ENCODE measurements at regions not wholly inside any gene's neighbourhood (a gene's known extent, or its start where the extent isn't known, plus 50 kb on each side); places are given as distances from the start of the nearest gene placed in this dataset.
A peak's percentile ranks its signal among the peaks of the same experiment; 100 is the strongest.

GRCh38 chr1:29657816-29658215 is 421.5 kb downstream of the PTPRU start:
- Histone ChIP-seq H3K4me3 (ENCODE audit: low read depth, low read length) (no peak overlapping the region), H3K36me3 (no peaks in the 10 kb centered on the region), H3K27me3 (ENCODE audit: insufficient read depth, low read depth, severe bottlenecking) (no peaks in the 10 kb centered on the region), H3K9me3 (ENCODE audit: severe bottlenecking) (peaks cover 14% of the 10 kb centered on the region), H3K27ac (no peak overlapping the region)
- no peak for DNase-seq
- no peak for TF ChIP-seq CTCF (IDR thresholded peaks at IDR 0.05; ENCODE audit: low read depth, low read length)

GRCh38 chr1:29655945-29656850 is 419.9 kb downstream of the PTPRU start:
- H3K27me3 ChIP-seq (ENCODE audit: insufficient read depth, low read depth, severe bottlenecking) = no peaks in the 10 kb centered on the region
- DNase-seq = peak; percentile 51
- no peaks in the 10 kb centered on the region for H3K36me3 ChIP-seq
- peaks cover 2% of the 10 kb centered on the region for H3K9me3 ChIP-seq (ENCODE audit: severe bottlenecking)
- H3K4me3 ChIP-seq (ENCODE audit: low read depth, low read length) = no peak overlapping the region
- TF ChIP-seq CTCF (IDR thresholded peaks at IDR 0.05; ENCODE audit: low read depth, low read length) = peak; percentile 66
- H3K27ac ChIP-seq = no peak overlapping the region

- TF ChIP-seq CTCF (IDR thresholded peaks at IDR 0.05; ENCODE audit: low read depth, low read length) = no peak
- no peak for DNase-seq
- peaks cover 2% of the 10 kb centered on the region for H3K9me3 ChIP-seq (ENCODE audit: severe bottlenecking)
- H3K4me3 ChIP-seq (ENCODE audit: low read depth, low read length) = no peak overlapping the region
- no peaks in the 10 kb centered on the region for H3K36me3 ChIP-seq
- H3K27ac ChIP-seq = no peak overlapping the region
- no peaks in the 10 kb centered on the region for H3K27me3 ChIP-seq (ENCODE audit: insufficient read depth, low read depth, severe bottlenecking)
Measured at GRCh38 chr1:29655145-29655544, 418.8 kb downstream of the PTPRU start.

- TF ChIP-seq CTCF (IDR thresholded peaks at IDR 0.05; ENCODE audit: low read depth, low read length) = no peak
- Histone ChIP-seq H3K36me3 (no peaks in the 10 kb centered on the region), H3K9me3 (ENCODE audit: severe bottlenecking) (no peaks in the 10 kb centered on the region), H3K27ac (no peak overlapping the region), H3K4me3 (ENCODE audit: low read depth, low read length) (no peak overlapping the region), H3K27me3 (ENCODE audit: insufficient read depth, low read depth, severe bottlenecking) (no peaks in the 10 kb centered on the region)
- DNase-seq = no peak
Measured at GRCh38 chr1:29653886-29654450, 417.6 kb downstream of the PTPRU start.

- H3K27ac ChIP-seq = no peak overlapping the region
- no peak overlapping the region for H3K4me3 ChIP-seq (ENCODE audit: low read depth, low read length)
- H3K9me3 ChIP-seq (ENCODE audit: severe bottlenecking) = no peaks in the 10 kb centered on the region
- H3K36me3 ChIP-seq = no peaks in the 10 kb centered on the region
- TF ChIP-seq CTCF (IDR thresholded peaks at IDR 0.05; ENCODE audit: low read depth, low read length) = no peak
- no peak for DNase-seq
- H3K27me3 ChIP-seq (ENCODE audit: insufficient read depth, low read depth, severe bottlenecking) = no peaks in the 10 kb centered on the region
Measured at GRCh38 chr1:29653034-29653810, 416.9 kb downstream of the PTPRU start.
